Rectal smooth muscle tissue (tissue), 1 donor: ENCODE measurements at regions not wholly inside any gene's neighbourhood (a gene's known extent, or its start where the extent isn't known, plus 50 kb on each side); places are given as distances from the start of the nearest gene placed in this dataset.
"Not testable (repeated sequence)": the region's sequence is repeated elsewhere in the genome, so short reads cannot be mapped to it uniquely, and the experiment has no call there.

ENCODE experiments used
- H3K27ac ChIP-seq: one replicate; pipeline ENCODE4 v1.7.0; 2013; ENCODE audit warnings: low read depth, low read length, inconsistent platforms
- H3K27me3 ChIP-seq: one replicate; pipeline ENCODE4 v1.7.0; 2013; ENCODE audit warnings: low read length; ENCODE audit not compliant: control insufficient read depth, insufficient read depth
- H3K36me3 ChIP-seq: one replicate; pipeline ENCODE4 v1.7.0; 2013; ENCODE audit warnings: low read length; ENCODE audit not compliant: control insufficient read depth, insufficient read depth
- H3K4me1 ChIP-seq: one replicate; pipeline ENCODE4 v1.7.0; 2013; ENCODE audit warnings: low read length; ENCODE audit not compliant: control insufficient read depth, insufficient read depth
- H3K4me3 ChIP-seq: one replicate; pipeline ENCODE4 v1.7.0; 2013; ENCODE audit warnings: low read length
- H3K9ac ChIP-seq: one replicate; pipeline ENCODE4 v1.7.0; 2013; ENCODE audit warnings: low read length

- Histone ChIP-seq H3K36me3 (no peaks in the 10 kb centered on the region), H3K27ac (no peak overlapping the region), H3K9ac (no peak overlapping the region), H3K4me3 (no peak overlapping the region), H3K27me3 (no peaks in the 10 kb centered on the region), H3K4me1 (no peaks in the 10 kb centered on the region)
Observed at GRCh38 chr10:84848967-84849366, 520.6 kb downstream of the CCSER2 start.

GRCh38 chr10:84850826-84851225, 522.4 kb downstream of the CCSER2 start:
- Histone ChIP-seq H3K27me3 (no peaks in the 10 kb centered on the region), H3K36me3 (no peaks in the 10 kb centered on the region), H3K4me3 (no peak overlapping the region), H3K9ac (no peak overlapping the region), H3K4me1 (no peaks in the 10 kb centered on the region), H3K27ac (no peak overlapping the region)

DNA sequence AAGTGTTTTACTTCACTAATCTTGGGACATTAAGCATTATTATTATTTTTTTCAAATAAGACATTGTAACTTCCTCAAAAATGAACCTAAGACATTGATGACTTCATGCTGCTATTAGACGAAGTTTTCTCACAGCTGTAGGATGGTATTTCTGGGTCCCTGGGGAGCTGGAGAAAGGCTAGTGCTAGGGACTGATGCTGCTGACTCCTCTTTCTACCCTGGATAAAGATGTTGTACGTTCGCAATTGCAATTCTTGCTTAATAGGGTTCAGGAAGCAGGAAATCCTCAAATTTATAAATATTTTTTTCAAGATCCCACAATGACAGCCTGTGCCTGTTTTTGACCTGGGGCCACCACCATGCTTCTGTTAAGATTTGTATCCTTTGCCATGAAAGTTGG, 526.0 kb downstream of the CCSER2 start:
- no peak overlapping the region for H3K27ac ChIP-seq
- H3K27me3 ChIP-seq, result no peaks in the 10 kb centered on the region
- H3K36me3 ChIP-seq, result no peaks in the 10 kb centered on the region
- H3K4me1 ChIP-seq, result no peaks in the 10 kb centered on the region
- no peak overlapping the region for H3K4me3 ChIP-seq
- H3K9ac ChIP-seq, result no peak overlapping the region

GRCh38 chr10:84860855-84861254, 532.5 kb downstream of the CCSER2 start:
- H3K27ac ChIP-seq, result no peak overlapping the region
- H3K4me1 ChIP-seq, result no peaks in the 10 kb centered on the region
- H3K27me3 ChIP-seq, result no peaks in the 10 kb centered on the region
- no peak overlapping the region for H3K4me3 ChIP-seq
- H3K36me3 ChIP-seq, result no peaks in the 10 kb centered on the region
- H3K9ac ChIP-seq, result no peak overlapping the region

- Histone ChIP-seq H3K4me3 (no peak overlapping the region), H3K4me1 (no peaks in the 10 kb centered on the region), H3K27me3 (no peaks in the 10 kb centered on the region), H3K9ac (no peak overlapping the region), H3K36me3 (no peaks in the 10 kb centered on the region), H3K27ac (no peak overlapping the region)
Observed at GRCh38 chr10:84862551-84862950, 534.2 kb downstream of the CCSER2 start.

GRCh38 chr10:84863675-84864074, 535.3 kb downstream of the CCSER2 start:
- H3K4me3 ChIP-seq, result no peak overlapping the region
- no peaks in the 10 kb centered on the region for H3K27me3 ChIP-seq
- no peaks in the 10 kb centered on the region for H3K4me1 ChIP-seq
- H3K36me3 ChIP-seq, result no peaks in the 10 kb centered on the region
- H3K9ac ChIP-seq, result no peak overlapping the region
- no peak overlapping the region for H3K27ac ChIP-seq

DNA sequence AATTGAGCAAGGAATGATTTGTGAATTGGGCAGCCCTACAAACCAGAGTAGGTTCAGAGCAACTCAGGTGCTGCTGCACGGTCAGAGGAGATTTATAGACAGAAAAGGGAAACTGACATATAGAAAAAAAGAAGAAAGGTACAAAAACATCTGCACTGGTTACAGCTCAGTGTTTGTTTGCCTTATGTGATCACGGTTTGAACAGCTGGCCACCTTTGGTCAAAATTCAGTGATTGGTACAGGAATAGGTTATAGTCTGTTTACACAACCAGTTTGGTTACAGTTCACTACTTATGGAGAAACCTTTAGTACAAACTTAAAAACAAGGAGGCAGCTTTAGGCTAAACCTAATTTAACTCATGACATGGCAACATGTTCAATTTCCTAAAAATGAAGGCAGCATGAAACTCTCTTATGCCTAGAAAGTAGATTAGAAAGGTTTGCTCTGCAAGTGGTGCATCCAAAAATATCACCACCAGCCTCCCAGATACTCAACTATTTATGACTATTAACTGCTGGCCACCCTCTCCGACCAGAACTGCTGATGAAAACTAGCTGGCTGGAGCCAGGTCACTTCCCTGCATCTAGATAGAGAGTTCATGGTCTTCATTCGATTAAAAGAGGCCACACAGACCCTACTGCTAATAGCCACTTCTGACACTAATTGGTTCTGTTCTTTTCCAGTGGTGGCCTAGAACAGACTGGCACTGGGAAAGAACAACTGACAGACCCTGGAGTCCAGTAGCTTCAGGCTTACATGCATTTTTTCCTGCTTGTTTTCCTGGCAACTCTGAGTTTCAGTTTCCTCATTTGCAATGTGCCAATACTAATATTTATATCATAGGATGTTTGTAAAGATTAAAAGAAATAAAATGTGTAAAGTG, 548.0 kb downstream of the CCSER2 start:
- no peaks in the 10 kb centered on the region for H3K36me3 ChIP-seq
- H3K27ac ChIP-seq, result no peak overlapping the region
- H3K4me1 ChIP-seq, result no peaks in the 10 kb centered on the region
- no peak overlapping the region for H3K9ac ChIP-seq
- no peak overlapping the region for H3K4me3 ChIP-seq
- H3K27me3 ChIP-seq, result no peaks in the 10 kb centered on the region

DNA sequence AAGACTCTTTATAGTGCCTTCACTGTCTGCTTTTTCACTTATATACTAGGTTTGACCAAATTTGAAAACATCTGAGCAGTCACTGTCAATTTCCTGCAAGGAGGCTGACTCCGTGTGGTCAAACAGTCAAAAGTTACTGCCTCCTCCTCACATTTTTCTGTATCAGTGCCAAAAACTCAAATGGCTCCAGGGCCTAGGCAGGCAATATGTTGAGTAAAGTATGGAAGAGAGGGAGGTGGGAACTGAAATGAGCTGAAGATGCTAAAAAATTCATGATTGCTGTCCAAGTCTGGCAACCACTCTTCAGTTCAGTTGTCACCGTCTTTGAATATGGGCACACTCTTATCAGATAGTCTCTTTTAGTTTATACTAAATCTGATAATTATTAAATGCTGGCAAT, 551.6 kb downstream of the CCSER2 start:
- Histone ChIP-seq H3K4me3 (no peak overlapping the region), H3K9ac (no peak overlapping the region), H3K4me1 (no peaks in the 10 kb centered on the region), H3K36me3 (no peaks in the 10 kb centered on the region), H3K27me3 (no peaks in the 10 kb centered on the region), H3K27ac (no peak overlapping the region)

DNA sequence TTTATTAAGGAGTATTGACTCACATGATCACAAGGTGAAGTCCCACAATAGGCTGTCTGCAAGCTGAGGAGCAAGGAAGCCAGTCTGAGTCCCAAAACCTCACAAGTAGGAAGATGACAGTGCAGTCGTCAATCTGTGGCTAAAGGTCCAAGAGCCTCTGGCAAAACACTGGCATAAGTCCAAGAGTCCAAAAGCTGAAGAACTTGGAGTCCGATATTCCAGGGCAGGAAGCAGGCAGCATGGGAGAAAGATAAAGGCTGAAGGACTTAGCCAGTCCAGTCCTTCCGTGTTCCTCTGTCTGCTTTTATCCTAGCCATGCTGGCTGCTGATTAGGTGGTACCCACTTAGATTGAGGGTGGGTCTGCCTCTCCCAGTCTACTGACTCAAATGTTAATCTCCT, 553.3 kb downstream of the CCSER2 start:
- not testable (repeated sequence) for H3K4me3 ChIP-seq, H3K27ac ChIP-seq, H3K27me3 ChIP-seq, H3K9ac ChIP-seq, H3K36me3 ChIP-seq, H3K4me1 ChIP-seq

DNA sequence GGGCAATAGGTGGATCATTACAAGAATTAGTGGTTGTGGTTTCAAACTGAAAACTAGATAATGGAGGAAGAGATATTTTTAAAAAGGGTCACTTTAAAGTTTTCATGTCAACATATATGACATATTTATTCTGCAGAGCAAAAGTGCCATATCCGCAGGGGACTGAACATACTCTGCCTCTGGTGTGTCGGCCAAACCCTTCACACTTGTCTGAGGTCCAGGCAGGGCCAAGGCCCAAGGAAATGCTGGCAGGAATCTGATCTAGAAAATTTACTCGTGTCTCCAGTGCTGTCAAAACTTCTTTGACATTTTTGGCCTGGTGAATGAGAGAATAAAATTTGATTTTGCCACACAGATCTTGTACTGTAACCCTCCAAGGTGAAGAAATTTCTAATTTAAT, 562.3 kb downstream of the CCSER2 start:
- Histone ChIP-seq H3K4me1 (no peaks in the 10 kb centered on the region), H3K4me3 (no peak overlapping the region), H3K27ac (no peak overlapping the region), H3K36me3 (no peaks in the 10 kb centered on the region), H3K27me3 (no peaks in the 10 kb centered on the region), H3K9ac (no peak overlapping the region)

DNA sequence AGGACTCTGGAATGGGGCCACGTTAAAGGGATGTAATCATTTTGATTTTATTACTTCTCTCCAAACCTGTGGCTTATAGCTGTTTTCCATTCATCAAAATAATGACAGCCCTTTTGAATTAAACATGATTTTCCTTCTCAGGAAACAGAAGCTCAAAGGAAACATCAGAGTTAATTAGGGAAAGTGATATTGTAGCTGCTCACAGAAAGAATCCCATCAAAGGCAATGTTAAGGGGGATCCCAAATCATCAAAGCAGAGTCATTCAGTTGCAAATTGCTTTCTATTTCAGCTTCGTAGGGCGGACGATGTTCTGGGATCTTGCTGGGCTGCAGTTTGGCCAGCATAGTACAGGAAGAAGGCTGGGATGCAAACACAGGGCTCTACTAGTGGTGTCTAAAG, 563.2 kb downstream of the CCSER2 start:
- no peak overlapping the region for H3K9ac ChIP-seq
- no peaks in the 10 kb centered on the region for H3K27me3 ChIP-seq
- no peak overlapping the region for H3K4me3 ChIP-seq
- no peaks in the 10 kb centered on the region for H3K36me3 ChIP-seq
- H3K4me1 ChIP-seq, result no peaks in the 10 kb centered on the region
- H3K27ac ChIP-seq, result no peak overlapping the region

DNA sequence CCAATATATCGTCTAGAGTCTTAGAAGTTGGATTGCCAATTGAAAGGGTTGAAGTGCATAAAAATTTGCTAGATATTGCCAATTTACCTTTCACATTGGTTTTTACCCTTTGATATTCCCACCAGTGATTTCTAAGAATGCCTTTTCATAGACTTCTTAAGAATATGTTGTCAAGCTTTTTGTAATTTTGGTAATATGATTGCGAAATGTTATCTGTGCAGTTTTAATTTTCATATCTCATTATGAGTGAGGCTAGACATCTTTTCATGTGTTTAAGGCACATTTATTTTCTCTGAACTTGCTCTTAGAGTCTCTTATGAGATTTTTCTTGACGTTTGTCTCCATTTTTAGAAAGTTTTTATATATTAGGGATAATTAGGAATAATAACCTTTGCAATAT, 567.2 kb downstream of the CCSER2 start:
- Histone ChIP-seq H3K4me3 (no peak overlapping the region), H3K27me3 (no peaks in the 10 kb centered on the region), H3K4me1 (no peaks in the 10 kb centered on the region), H3K27ac (no peak overlapping the region), H3K36me3 (no peaks in the 10 kb centered on the region), H3K9ac (no peak overlapping the region)

DNA sequence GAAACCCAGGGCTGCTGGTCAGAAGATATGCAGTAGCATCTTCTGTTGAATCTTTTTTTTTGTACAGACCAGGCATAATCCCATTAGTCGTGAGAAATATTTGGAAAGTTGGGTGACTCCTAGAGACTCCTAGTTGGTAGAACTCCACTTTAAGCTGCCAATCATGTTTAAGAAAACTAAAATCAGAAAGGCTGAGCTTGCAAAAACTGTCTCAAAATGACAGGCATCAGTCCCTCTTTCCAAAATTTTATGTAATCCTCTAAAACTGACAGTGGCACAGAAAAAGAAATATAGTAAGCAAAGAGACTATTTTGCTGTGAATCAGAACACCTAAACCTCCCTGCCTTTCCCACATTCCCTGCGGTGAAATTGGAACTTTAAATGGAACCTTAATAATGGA, 568.5 kb downstream of the CCSER2 start:
- H3K4me3 ChIP-seq, result no peak overlapping the region

More for the DNA sequence above, 568.5 kb downstream of the CCSER2 start:
- no peaks in the 10 kb centered on the region for H3K4me1 ChIP-seq
- H3K36me3 ChIP-seq, result no peaks in the 10 kb centered on the region
- no peak overlapping the region for H3K27ac ChIP-seq
- no peaks in the 10 kb centered on the region for H3K27me3 ChIP-seq
- H3K9ac ChIP-seq, result no peak overlapping the region
